ENCODE measurements at regions not wholly inside any gene's neighbourhood (a gene's known extent, or its start where the extent isn't known, plus 50 kb on each side); places are given as distances from the start of the nearest gene placed in this dataset.
"Not testable (repeated sequence)": the region's sequence is repeated elsewhere in the genome, so short reads cannot be mapped to it uniquely, and the experiment has no call there.

GRCh38 chr7:97439637-97440214, 292.2 kb upstream of the TAC1 start:
- TF ChIP-seq CTCF (IDR thresholded peaks at IDR 0.05) = no peak
- TF ChIP-seq POLR2A (IDR thresholded peaks at IDR 0.05) = no peak
- Histone ChIP-seq H3K27ac (no peak overlapping the region), H3K9me3 (no peaks in the 10 kb centered on the region), H3K4me1 (no peaks in the 10 kb centered on the region), H3K36me3 (no peaks in the 10 kb centered on the region), H3K4me3 (replicated peaks in 1 of 3) (no peak overlapping the region), H3K27me3 (no peaks in the 10 kb centered on the region)
- intact Hi-C loops (cut with DNase I) = no loop called here
- DNase-seq = no peak
- WGBS, 2 donors = 83 to 85% methylated on average over 5 of the region's 5 CpGs

GRCh38 chr7:97446361-97446760, 285.5 kb upstream of the TAC1 start:
- no peak for DNase-seq
- no peaks in the 10 kb centered on the region for H3K36me3 ChIP-seq
- H3K27me3 ChIP-seq = no peaks in the 10 kb centered on the region
- 44 to 47% methylated on average over 5 of the region's 5 CpGs for WGBS, 2 donors
- H3K4me3 ChIP-seq (replicated peaks in 1 of 3) = no peak overlapping the region
- no peaks in the 10 kb centered on the region for H3K4me1 ChIP-seq
- intact Hi-C loops (cut with DNase I) = no loop called here
- no peak overlapping the region for H3K27ac ChIP-seq
- no peak for TF ChIP-seq CTCF (IDR thresholded peaks at IDR 0.05)
- TF ChIP-seq POLR2A (IDR thresholded peaks at IDR 0.05) = no peak
- no peaks in the 10 kb centered on the region for H3K9me3 ChIP-seq

- H3K4me3 ChIP-seq (replicated peaks in 1 of 3); H3K4me1 ChIP-seq; H3K9me3 ChIP-seq; H3K36me3 ChIP-seq; H3K27ac ChIP-seq; intact Hi-C loops (cut with DNase I); DNase-seq; H3K27me3 ChIP-seq: not testable (repeated sequence)
- WGBS, 2 donors = 89 to 91% methylated on average over 3 of the region's 3 CpGs
Measured at GRCh38 chr7:97449448-97449847, 282.4 kb upstream of the TAC1 start.

- no peaks in the 10 kb centered on the region for H3K4me1 ChIP-seq
- H3K27ac ChIP-seq = no peak overlapping the region
- intact Hi-C loops (cut with DNase I) = no loop called here
- no peaks in the 10 kb centered on the region for H3K27me3 ChIP-seq
- no peak for TF ChIP-seq POLR2A (IDR thresholded peaks at IDR 0.05)
- no peak for TF ChIP-seq CTCF (IDR thresholded peaks at IDR 0.05)
- 57 to 83% methylated on average over 1 of the region's 1 CpG for WGBS, 2 donors
- no peaks in the 10 kb centered on the region for H3K36me3 ChIP-seq
- no peaks in the 10 kb centered on the region for H3K9me3 ChIP-seq
- H3K4me3 ChIP-seq (replicated peaks in 1 of 3) = no peak overlapping the region
- DNase-seq = no peak
Measured at GRCh38 chr7:97450516-97450915, 281.4 kb upstream of the TAC1 start.

GRCh38 chr7:97454636-97455035, 277.2 kb upstream of the TAC1 start:
- 82 to 93% methylated on average over 1 of the region's 1 CpG for WGBS, 2 donors
- H3K4me1 ChIP-seq = no peaks in the 10 kb centered on the region

More at GRCh38 chr7:97454636-97455035, 277.2 kb upstream of the TAC1 start:
- H3K27ac ChIP-seq = no peak overlapping the region
- no peak for DNase-seq
- no peaks in the 10 kb centered on the region for H3K9me3 ChIP-seq
- TF ChIP-seq POLR2A (IDR thresholded peaks at IDR 0.05) (no peak), CTCF (IDR thresholded peaks at IDR 0.05) (no peak)
- no peak overlapping the region for H3K4me3 ChIP-seq (replicated peaks in 1 of 3)
- no peaks in the 10 kb centered on the region for H3K36me3 ChIP-seq
- no peaks in the 10 kb centered on the region for H3K27me3 ChIP-seq
- intact Hi-C loops (cut with DNase I) = no loop called here
